ENCODE measurements at regions not wholly inside any gene's neighbourhood (a gene's known extent, or its start where the extent isn't known, plus 50 kb on each side); places are given as distances from the start of the nearest gene placed in this dataset.

DNA sequence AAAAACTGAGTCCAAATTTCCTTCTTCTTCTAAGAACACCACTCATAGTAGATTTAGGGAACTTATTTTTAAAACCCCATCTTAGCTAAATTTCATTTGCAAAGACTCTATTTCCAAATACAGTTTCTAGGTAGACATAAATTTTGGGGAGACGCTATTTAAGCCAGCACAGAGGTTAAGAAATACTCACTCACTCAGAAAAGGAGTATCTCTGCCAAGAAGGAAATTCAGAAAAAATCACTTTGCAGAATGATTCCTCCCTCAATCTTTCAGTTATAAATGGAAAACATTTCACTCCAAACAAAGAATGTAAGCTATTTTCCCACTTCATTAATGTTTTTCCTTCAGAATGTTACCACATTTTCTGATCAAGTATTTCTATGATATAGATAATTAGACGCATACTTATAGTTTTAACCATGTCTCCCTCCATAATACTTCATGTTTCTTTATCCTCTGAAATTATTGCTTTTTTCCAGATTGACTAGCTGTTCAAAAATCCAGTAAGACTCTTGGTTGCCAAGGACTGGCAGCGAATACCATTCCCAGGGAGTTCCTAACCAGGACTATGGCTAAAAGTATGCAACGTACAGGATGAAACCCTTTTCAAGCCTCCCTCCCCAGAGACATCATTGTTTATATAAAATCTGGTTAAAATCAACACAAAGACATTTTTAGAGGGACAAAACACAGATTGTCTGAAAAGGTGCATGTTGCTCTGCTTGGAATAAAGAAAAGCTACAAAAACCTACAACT is 52.5 kb upstream of the RXFP2 start:
- no peak for TF ChIP-seq RBM25 (IDR thresholded peaks at IDR 0.05; ENCODE audit: low read depth, low read length, severe bottlenecking)
- TF ChIP-seq ZSCAN32 (CRISPR knock-in tag; IDR thresholded peaks at IDR 0.05), result no peak
- TF ChIP-seq SMC3 (conservative IDR thresholded peaks at IDR 0.05; ENCODE audit: insufficient read depth, low read depth, low read length), result no peak
- no peak for TF ChIP-seq CXXC5 (CRISPR knock-in tag; IDR thresholded peaks at IDR 0.05)
- TF ChIP-seq, protein P1, sequence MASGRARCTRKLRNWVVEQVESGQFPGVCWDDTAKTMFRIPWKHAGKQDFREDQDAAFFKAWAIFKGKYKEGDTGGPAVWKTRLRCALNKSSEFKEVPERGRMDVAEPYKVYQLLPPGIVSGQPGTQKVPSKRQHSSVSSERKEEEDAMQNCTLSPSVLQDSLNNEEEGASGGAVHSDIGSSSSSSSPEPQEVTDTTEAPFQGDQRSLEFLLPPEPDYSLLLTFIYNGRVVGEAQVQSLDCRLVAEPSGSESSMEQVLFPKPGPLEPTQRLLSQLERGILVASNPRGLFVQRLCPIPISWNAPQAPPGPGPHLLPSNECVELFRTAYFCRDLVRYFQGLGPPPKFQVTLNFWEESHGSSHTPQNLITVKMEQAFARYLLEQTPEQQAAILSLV (tag; IDR thresholded peaks at IDR 0.05), result no peak
- TF ChIP-seq NFIX (CRISPR knock-in tag; IDR thresholded peaks at IDR 0.05; ENCODE audit: low read depth), result no peak
- no peak for TF ChIP-seq YBX1 (IDR thresholded peaks at IDR 0.05)
- TF ChIP-seq, protein P2, sequence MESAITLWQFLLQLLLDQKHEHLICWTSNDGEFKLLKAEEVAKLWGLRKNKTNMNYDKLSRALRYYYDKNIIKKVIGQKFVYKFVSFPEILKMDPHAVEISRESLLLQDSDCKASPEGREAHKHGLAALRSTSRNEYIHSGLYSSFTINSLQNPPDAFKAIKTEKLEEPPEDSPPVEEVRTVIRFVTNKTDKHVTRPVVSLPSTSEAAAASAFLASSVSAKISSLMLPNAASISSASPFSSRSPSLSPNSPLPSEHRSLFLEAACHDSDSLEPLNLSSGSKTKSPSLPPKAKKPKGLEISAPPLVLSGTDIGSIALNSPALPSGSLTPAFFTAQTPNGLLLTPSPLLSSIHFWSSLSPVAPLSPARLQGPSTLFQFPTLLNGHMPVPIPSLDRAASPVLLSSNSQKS (CRISPR knock-in tag; IDR thresholded peaks at IDR 0.05), result no peak
- no peak for TF ChIP-seq NFXL1 (CRISPR knock-in tag; IDR thresholded peaks at IDR 0.05)
- TF ChIP-seq, protein P3, sequence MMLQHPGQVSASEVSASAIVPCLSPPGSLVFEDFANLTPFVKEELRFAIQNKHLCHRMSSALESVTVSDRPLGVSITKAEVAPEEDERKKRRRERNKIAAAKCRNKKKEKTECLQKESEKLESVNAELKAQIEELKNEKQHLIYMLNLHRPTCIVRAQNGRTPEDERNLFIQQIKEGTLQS (IDR thresholded peaks at IDR 0.05), result no peak
- TF ChIP-seq, protein P3 (CRISPR knock-in tag; conservative IDR thresholded peaks at IDR 0.05), result no peak
- TF ChIP-seq, protein P4, sequence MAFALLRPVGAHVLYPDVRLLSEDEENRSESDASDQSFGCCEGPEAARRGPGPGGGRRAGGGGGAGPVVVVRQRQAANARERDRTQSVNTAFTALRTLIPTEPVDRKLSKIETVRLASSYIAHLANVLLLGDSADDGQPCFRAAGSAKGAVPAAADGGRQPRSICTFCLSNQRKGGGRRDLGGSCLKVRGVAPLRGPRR (CRISPR knock-in tag; IDR thresholded peaks at IDR 0.05), result no peak
- TF ChIP-seq, protein P5, sequence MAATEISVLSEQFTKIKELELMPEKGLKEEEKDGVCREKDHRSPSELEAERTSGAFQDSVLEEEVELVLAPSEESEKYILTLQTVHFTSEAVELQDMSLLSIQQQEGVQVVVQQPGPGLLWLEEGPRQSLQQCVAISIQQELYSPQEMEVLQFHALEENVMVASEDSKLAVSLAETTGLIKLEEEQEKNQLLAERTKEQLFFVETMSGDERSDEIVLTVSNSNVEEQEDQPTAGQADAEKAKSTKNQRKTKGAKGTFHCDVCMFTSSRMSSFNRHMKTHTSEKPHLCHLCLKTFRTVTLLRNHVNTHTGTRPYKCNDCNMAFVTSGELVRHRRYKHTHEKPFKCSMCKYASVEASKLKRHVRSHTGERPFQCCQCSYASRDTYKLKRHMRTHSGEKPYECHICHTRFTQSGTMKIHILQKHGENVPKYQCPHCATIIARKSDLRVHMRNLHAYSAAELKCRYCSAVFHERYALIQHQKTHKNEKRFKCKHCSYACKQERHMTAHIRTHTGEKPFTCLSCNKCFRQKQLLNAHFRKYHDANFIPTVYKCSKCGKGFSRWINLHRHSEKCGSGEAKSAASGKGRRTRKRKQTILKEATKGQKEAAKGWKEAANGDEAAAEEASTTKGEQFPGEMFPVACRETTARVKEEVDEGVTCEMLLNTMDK (IDR thresholded peaks at IDR 0.05; ENCODE audit: borderline replicate concordance, insufficient read depth, low read depth, low read length, poor library complexity, severe bottlenecking), result no peak
- Histone ChIP-seq H3K4me2 (ENCODE audit: insufficient read depth, low read length) (no peak overlapping the region), H3K9me1 (ENCODE audit: control insufficient read depth, insufficient read depth, low read length) (no peaks in the 10 kb centered on the region), H3K27me3 (ENCODE audit: control insufficient read depth in 2 of 2, insufficient read depth in 2 of 2, low read length in 2 of 2) (no peaks in the 10 kb centered on the region), H2AFZ (ENCODE audit: low read depth, low read length) (no peak overlapping the region), H3K27ac (ENCODE audit: extremely low read depth, low read depth, low read length) (no peak overlapping the region), H3K4me1 (replicated peaks in 1 of 2; ENCODE audit: control insufficient read depth in 2 of 2, insufficient read depth in 2 of 2, low read length in 2 of 2) (no peaks in the 10 kb centered on the region), H3K36me3 (ENCODE audit: control insufficient read depth, insufficient read depth, low read length) (no peaks in the 10 kb centered on the region), H4K20me1 (replicated peaks; ENCODE audit: control insufficient read depth, insufficient read depth, low read length) (no peaks in the 10 kb centered on the region), H3K4me3 (no peak overlapping the region), H3K79me2 (ENCODE audit: control insufficient read depth, insufficient read depth, low read length) (no peaks in the 10 kb centered on the region), H3K9me3 (replicated peaks; ENCODE audit: control insufficient read depth, insufficient read depth, low read depth, low read length) (no peaks in the 10 kb centered on the region), H3K9ac (ENCODE audit: insufficient read depth in 1 of 2, low read depth in 2 of 2, low read length in 2 of 2) (no peak overlapping the region)
- 0% methylated on average over 4 of the region's 4 CpGs for WGBS (ENCODE audit: insufficient coverage, low coverage, missing lambda C conversion rate)
- ChIA-PET POLR2A (no interaction called here), CTCF (ENCODE audit: low intra/inter-chr PET ratio) (no interaction called here)
- in situ Hi-C loops (cut with MboI) (no loop called here), intact Hi-C loops (cut with micrococcal nuclease) (no loop called here)
- FAIRE-seq, result no peak
- BruUV-seq (replicated peaks), result no TSS peak
- ATAC-seq, result no peak
- no peak for DNase-seq (ENCODE audit: extremely low read depth in 1 of 4, low spot score in 3 of 4)

Measured in K562 (cell line).